Caco-2 (cell line): ENCODE measurements at regions not wholly inside any gene's neighbourhood (a gene's known extent, or its start where the extent isn't known, plus 50 kb on each side); places are given as distances from the start of the nearest gene placed in this dataset.
"Not testable (repeated sequence)": the region's sequence is repeated elsewhere in the genome, so short reads cannot be mapped to it uniquely, and the experiment has no call there.

Source experiments
- BruUV-seq: library from RNA; stranded (reverse); fragments of 400-500 nt; replicated peaks from 2 replicates; lab custom pipeline; 2021; lab: Mats Ljungman, UMichigan
- CTCF ChIA-PET: fragments of 300-600 bp; sonication (Branson Sonifier 250); formaldehyde crosslinking; loops from one replicate; lab custom pipeline; 2022; ENCODE audit warnings: antibody characterized with exemption; lab: Charles Lee
- POLR2A ChIA-PET: fragments of 300-600 bp; sonication (Branson Sonifier 250); formaldehyde crosslinking; loops from one replicate; lab custom pipeline; 2022; ENCODE audit warnings: antibody characterized with exemption; lab: Charles Lee
- DNase-seq, 2 experiments: peaks; one replicate each; pipeline versions ENCODE4 v3.0.0 to v3.0.0-alpha.2; 2020 to 2022
- H3K27me3 ChIP-seq: replicated peaks from 2 replicates; pipeline ENCODE4 v1.6.0; 2011; ENCODE audit warnings: low read length; ENCODE audit not compliant: control insufficient read depth, insufficient read depth
- H3K36me3 ChIP-seq: 2 replicates; pipeline ENCODE4 v1.5.1; 2011; ENCODE audit warnings: low read length; ENCODE audit not compliant: control insufficient read depth, insufficient read depth
- H3K4me1 ChIP-seq: fragments of 250-450 bp; sonication (Bioruptor Pico); 2 replicates; pipeline ENCODE4 v1.5.1; 2020; ENCODE audit warnings: mild to moderate bottlenecking
- H3K4me3 ChIP-seq: 2 replicates; pipeline ENCODE4 v1.5.1; 2011; ENCODE audit warnings: low read depth, mild to moderate bottlenecking, control low read depth, low read length
- H3K9me3 ChIP-seq: fragments of 250-450 bp; sonication (Bioruptor Pico); 2 replicates; pipeline ENCODE4 v1.5.1; 2020; ENCODE audit warnings: mild to moderate bottlenecking, moderate library complexity
- H3K27ac Mint-ChIP-seq: one replicate; pipeline ENCODE4 v1.8.0; 2022; ENCODE audit warnings: mixed read lengths; ENCODE audit not compliant: unreplicated experiment
- H3K27me3 Mint-ChIP-seq: one replicate; pipeline ENCODE4 v1.8.0; 2022; ENCODE audit warnings: mixed read lengths; ENCODE audit not compliant: insufficient read depth, unreplicated experiment
- H3K36me3 Mint-ChIP-seq: one replicate; pipeline ENCODE4 v1.8.0; 2022; ENCODE audit warnings: mild to moderate bottlenecking, mixed read lengths; ENCODE audit not compliant: insufficient read depth, unreplicated experiment
- H3K4me1 Mint-ChIP-seq: one replicate; pipeline ENCODE4 v1.8.0; 2022; ENCODE audit warnings: low read depth, mixed read lengths; ENCODE audit not compliant: unreplicated experiment
- H3K4me3 Mint-ChIP-seq: one replicate; pipeline ENCODE4 v1.8.0; 2022; ENCODE audit warnings: mild to moderate bottlenecking, moderate library complexity, mixed read lengths; ENCODE audit not compliant: unreplicated experiment
- H3K9me3 Mint-ChIP-seq: one replicate; pipeline ENCODE4 v1.8.0; 2022; ENCODE audit warnings: mixed read lengths; ENCODE audit not compliant: unreplicated experiment
- intact Hi-C: fragments of 100-400 bp; cut with micrococcal nuclease; formaldehyde crosslinking; loops from one replicate; pipeline ENCODE4 v1.10.0; 2022; ENCODE audit not compliant: unreplicated experiment
- TF ChIP-seq, protein P1 (sequence below), 2 experiments: fragments of 200-600 bp in 1 of 2; IDR thresholded peaks; 1 replicate in 1 of 2; 2 replicates in 1 of 2; pipeline versions ENCODE4 v1.5.1 to v1.8.0; 2011 to 2022; ENCODE audit warnings: antibody characterized with exemption in 1 of 2, control low read depth in 1 of 2, inconsistent platforms in 1 of 2, low read depth in 1 of 2, low read length in 1 of 2, mild to moderate bottlenecking in 1 of 2, moderate library complexity in 1 of 2; ENCODE audit not compliant: insufficient read depth in 1 of 2, severe bottlenecking in 1 of 2, unreplicated experiment in 1 of 2

DNA sequence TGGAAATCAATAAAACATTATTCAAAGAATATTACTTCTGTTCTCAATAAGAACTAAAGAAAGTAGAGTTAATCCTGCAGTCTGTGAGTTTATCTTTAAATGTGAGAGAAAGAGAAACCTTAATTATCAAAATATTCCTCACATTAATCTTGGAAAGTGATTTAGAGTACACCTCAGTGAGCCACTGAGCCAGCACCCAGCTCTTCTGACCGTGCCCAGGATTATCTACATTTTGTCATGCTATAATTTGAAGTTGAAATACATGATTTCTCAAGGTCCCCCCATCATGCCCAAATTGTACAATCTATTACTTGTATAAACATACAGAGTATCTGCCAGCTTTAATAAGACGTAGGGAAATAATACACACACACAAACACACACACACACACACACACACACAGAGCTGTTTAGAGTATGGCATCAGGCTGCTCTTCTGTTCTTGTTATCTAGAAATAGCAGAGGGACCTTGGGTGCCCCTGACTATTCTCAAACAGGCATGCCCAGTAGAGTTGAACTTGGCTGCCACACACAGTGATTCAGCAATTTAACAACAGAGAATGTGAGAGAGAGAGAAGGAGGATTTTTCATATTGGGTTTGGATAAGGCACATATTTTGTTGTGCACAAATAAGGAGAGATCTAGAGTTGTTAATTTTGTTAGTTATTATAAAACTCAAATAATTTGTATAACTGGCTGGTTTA, 74.4 kb downstream of the P2RY1 start:
- peaks cover 3% of the 10 kb centered on the region for H3K9me3 Mint-ChIP-seq
- intact Hi-C loops = no loop called here
- CTCF ChIA-PET = interaction anchor here (1.2 kb wide), 1 partner anchor 28 kb away, joined by 3 read pairs; no protein-coding TSS in a partner anchor
- no peaks in the 10 kb centered on the region for H3K36me3 Mint-ChIP-seq
- Histone ChIP-seq H3K4me3 (no peak overlapping the region), H3K9me3 (no peaks in the 10 kb centered on the region), H3K27me3 (no peaks in the 10 kb centered on the region), H3K36me3 (no peaks in the 10 kb centered on the region), H3K4me1 (no peaks in the 10 kb centered on the region)
- no TSS peak for BruUV-seq
- TF ChIP-seq, protein P1, sequence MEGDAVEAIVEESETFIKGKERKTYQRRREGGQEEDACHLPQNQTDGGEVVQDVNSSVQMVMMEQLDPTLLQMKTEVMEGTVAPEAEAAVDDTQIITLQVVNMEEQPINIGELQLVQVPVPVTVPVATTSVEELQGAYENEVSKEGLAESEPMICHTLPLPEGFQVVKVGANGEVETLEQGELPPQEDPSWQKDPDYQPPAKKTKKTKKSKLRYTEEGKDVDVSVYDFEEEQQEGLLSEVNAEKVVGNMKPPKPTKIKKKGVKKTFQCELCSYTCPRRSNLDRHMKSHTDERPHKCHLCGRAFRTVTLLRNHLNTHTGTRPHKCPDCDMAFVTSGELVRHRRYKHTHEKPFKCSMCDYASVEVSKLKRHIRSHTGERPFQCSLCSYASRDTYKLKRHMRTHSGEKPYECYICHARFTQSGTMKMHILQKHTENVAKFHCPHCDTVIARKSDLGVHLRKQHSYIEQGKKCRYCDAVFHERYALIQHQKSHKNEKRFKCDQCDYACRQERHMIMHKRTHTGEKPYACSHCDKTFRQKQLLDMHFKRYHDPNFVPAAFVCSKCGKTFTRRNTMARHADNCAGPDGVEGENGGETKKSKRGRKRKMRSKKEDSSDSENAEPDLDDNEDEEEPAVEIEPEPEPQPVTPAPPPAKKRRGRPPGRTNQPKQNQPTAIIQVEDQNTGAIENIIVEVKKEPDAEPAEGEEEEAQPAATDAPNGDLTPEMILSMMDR (IDR thresholded peaks at IDR 0.05; ENCODE audit: insufficient read depth in 1 of 2, low read depth in 1 of 2, low read length in 1 of 2, severe bottlenecking in 1 of 2, unreplicated experiment in 1 of 2) = no peak
- no peak for DNase-seq
- H3K27me3 Mint-ChIP-seq = no peaks in the 10 kb centered on the region
- no peak overlapping the region for H3K4me3 Mint-ChIP-seq
- no peak overlapping the region for H3K27ac Mint-ChIP-seq
- no peaks in the 10 kb centered on the region for H3K4me1 Mint-ChIP-seq
- POLR2A ChIA-PET = no interaction called here

DNA sequence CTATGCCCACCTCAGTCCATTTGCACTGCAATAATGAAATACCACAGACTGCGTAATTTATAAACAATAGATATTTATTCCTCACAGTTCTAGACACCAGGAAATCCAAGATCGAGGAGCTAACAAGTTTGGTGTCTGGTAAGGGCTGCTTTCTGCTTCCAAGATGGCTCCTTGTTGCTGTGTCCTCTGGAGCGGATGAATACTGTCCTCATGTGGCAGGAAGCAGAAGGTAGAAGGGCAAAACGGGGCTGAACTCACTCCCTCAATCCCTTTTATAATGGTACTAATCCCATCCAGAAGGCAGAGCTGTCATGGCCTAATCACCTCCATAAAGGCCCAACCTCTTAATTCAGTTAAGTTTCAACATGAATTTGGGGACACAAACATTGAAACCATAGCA, 75.3 kb downstream of the P2RY1 start:
- Histone ChIP-seq H3K36me3 (no peaks in the 10 kb centered on the region), H3K27me3 (no peaks in the 10 kb centered on the region), H3K4me1 (peaks cover 6% of the 10 kb centered on the region), H3K4me3 (no peak overlapping the region), H3K9me3 (no peaks in the 10 kb centered on the region)
- Mint-ChIP-seq H3K9me3 (peaks cover 2% of the 10 kb centered on the region), H3K27me3 (no peaks in the 10 kb centered on the region), H3K4me1 (peaks cover 2% of the 10 kb centered on the region), H3K27ac (no peak overlapping the region), H3K36me3 (no peaks in the 10 kb centered on the region), H3K4me3 (no peak overlapping the region)
- DNase-seq = no peak
- intact Hi-C loops = no loop called here
- TF ChIP-seq, protein P1 (IDR thresholded peaks at IDR 0.05; ENCODE audit: insufficient read depth in 1 of 2, low read depth in 1 of 2, low read length in 1 of 2, severe bottlenecking in 1 of 2, unreplicated experiment in 1 of 2) = peak in 1 of 2 experiments; percentile 36
- no TSS peak for BruUV-seq
- ChIA-PET CTCF (interaction anchor here (1.2 kb wide), 1 partner anchor 27 kb away, joined by 3 read pairs; no protein-coding TSS in a partner anchor), POLR2A (interaction anchor here (0.6 kb wide), 1 partner anchor 75 kb away, joined by 3 read pairs; the partner anchor contains the start of gene P2RY1)

DNA sequence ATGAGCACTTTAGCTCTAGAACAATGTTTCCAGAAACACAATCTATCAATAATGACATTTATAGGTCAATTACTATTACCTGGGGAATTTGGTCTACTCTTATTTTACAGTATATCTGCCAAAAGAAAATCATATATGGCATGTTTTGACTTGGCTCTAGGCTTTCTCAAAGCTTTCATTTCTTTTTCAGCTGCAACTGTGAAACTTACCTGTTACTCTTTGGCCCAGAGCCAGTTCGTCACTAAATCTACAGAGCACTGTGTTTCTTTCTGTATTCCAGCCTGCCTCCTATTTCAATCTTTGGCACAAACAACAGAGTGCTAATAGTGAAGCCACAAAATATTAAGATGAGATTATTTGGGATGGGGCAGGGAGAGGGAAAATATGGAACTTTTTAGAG, 76.0 kb downstream of the P2RY1 start:
- Mint-ChIP-seq H3K9me3 (peaks cover 9% of the 10 kb centered on the region), H3K4me1 (peaks cover 8% of the 10 kb centered on the region), H3K36me3 (no peaks in the 10 kb centered on the region), H3K27ac (no peak overlapping the region), H3K4me3 (no peak overlapping the region), H3K27me3 (no peaks in the 10 kb centered on the region)
- CTCF ChIA-PET = interaction anchor here (1.2 kb wide), 1 partner anchor 27 kb away, joined by 3 read pairs; no protein-coding TSS in a partner anchor
- no peak for DNase-seq
- Histone ChIP-seq H3K36me3 (no peaks in the 10 kb centered on the region), H3K4me1 (peaks cover 13% of the 10 kb centered on the region), H3K9me3 (no peaks in the 10 kb centered on the region), H3K27me3 (no peaks in the 10 kb centered on the region), H3K4me3 (no peak overlapping the region)
- BruUV-seq = no TSS peak
- intact Hi-C loops = no loop called here
- TF ChIP-seq, protein P1 (IDR thresholded peaks at IDR 0.05; ENCODE audit: insufficient read depth in 1 of 2, low read depth in 1 of 2, low read length in 1 of 2, severe bottlenecking in 1 of 2, unreplicated experiment in 1 of 2) = no peak
- POLR2A ChIA-PET = no interaction called here

DNA sequence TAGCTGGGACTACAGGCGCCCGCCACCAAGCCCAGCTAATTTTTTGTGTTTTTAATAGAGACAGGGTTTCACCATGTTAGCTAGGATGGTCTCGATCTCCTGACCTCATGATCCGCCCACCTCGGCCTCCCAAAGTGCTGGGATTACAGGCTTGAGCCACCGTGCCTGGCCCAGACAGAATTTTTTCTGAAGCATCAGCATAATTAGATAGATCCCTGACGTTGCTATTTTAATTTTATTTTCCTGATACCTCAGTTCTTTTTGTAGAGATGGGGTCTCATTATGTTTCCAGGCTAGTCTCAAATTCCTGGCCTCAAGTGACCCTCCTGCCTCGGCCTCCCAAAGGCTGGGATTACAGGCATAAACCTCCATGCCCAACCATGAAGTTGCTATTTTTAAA, 79.8 kb downstream of the P2RY1 start:
- intact Hi-C loops = not testable (repeated sequence)

More for the DNA sequence above, 79.8 kb downstream of the P2RY1 start:
- H3K9me3 ChIP-seq, H3K4me3 Mint-ChIP-seq, H3K4me3 ChIP-seq, CTCF ChIA-PET, H3K9me3 Mint-ChIP-seq, H3K4me1 Mint-ChIP-seq, DNase-seq, H3K27ac Mint-ChIP-seq, H3K36me3 Mint-ChIP-seq, H3K36me3 ChIP-seq, BruUV-seq, POLR2A ChIA-PET, H3K27me3 Mint-ChIP-seq, H3K27me3 ChIP-seq: not testable (repeated sequence)
- H3K4me1 ChIP-seq = peaks cover 21% of the 10 kb centered on the region
